ENCODE measurements at regions not wholly inside any gene's neighbourhood (a gene's known extent, or its start where the extent isn't known, plus 50 kb on each side); places are given as distances from the start of the nearest gene placed in this dataset.
"Not testable (repeated sequence)": the region's sequence is repeated elsewhere in the genome, so short reads cannot be mapped to it uniquely, and the experiment has no call there.

- no peak overlapping the region for H3K27ac ChIP-seq (ENCODE audit: low read depth in 2 of 2, low read length in 2 of 2)
- H3K9me3 ChIP-seq (ENCODE audit: control insufficient read depth in 2 of 3, insufficient read depth in 1 of 3, low read length in 3 of 3): no peaks in the 10 kb centered on the region
- H3K9ac ChIP-seq (ENCODE audit: low read length in 3 of 3): no peak overlapping the region
- no peaks in the 10 kb centered on the region for H3K27me3 ChIP-seq (ENCODE audit: control insufficient read depth, insufficient read depth, low read length)
- intact Hi-C loops (cut with DNase I): no loop called here
- no peaks in the 10 kb centered on the region for H3K36me3 ChIP-seq (ENCODE audit: control insufficient read depth in 2 of 3, insufficient read depth in 3 of 3, low read length in 3 of 3)
- H3K4me3 ChIP-seq (ENCODE audit: low read length in 3 of 3): no peak overlapping the region
- peak; percentile 89 for TF ChIP-seq CTCF (IDR thresholded peaks at IDR 0.05; ENCODE audit: borderline replicate concordance, extremely low read depth, insufficient read depth)
- FAIRE-seq (no peak), DNase-seq (peak in 4 of 5 donors; percentile 58 to 67 (median 62))
- H3K4me1 ChIP-seq (ENCODE audit: control insufficient read depth in 2 of 3, insufficient read depth in 2 of 3, low read depth in 1 of 3, low read length in 3 of 3): no peaks in the 10 kb centered on the region
Measured at GRCh38 chr10:57657164-57657765, 610.4 kb downstream of the IPMK start.

- H3K27ac ChIP-seq (ENCODE audit: low read depth in 2 of 2, low read length in 2 of 2): no peak overlapping the region
- no peaks in the 10 kb centered on the region for H3K4me1 ChIP-seq (ENCODE audit: control insufficient read depth in 2 of 3, insufficient read depth in 2 of 3, low read depth in 1 of 3, low read length in 3 of 3)
- no peaks in the 10 kb centered on the region for H3K36me3 ChIP-seq (ENCODE audit: control insufficient read depth in 2 of 3, insufficient read depth in 3 of 3, low read length in 3 of 3)
- no peaks in the 10 kb centered on the region for H3K9me3 ChIP-seq (ENCODE audit: control insufficient read depth in 2 of 3, insufficient read depth in 1 of 3, low read length in 3 of 3)
- H3K9ac ChIP-seq (ENCODE audit: low read length in 3 of 3): no peak overlapping the region
- H3K27me3 ChIP-seq (ENCODE audit: control insufficient read depth, insufficient read depth, low read length): no peaks in the 10 kb centered on the region
- intact Hi-C loops (cut with DNase I): no loop called here
- DNase-seq: no peak
- no peak for TF ChIP-seq CTCF (IDR thresholded peaks at IDR 0.05; ENCODE audit: borderline replicate concordance, extremely low read depth, insufficient read depth)
- H3K4me3 ChIP-seq (ENCODE audit: low read length in 3 of 3): no peak overlapping the region
- no peak for FAIRE-seq
Measured at GRCh38 chr10:57654856-57655255, 612.8 kb downstream of the IPMK start.

GRCh38 chr10:57645108-57645507, 622.6 kb downstream of the IPMK start:
- DNase-seq; H3K27me3 ChIP-seq (ENCODE audit: control insufficient read depth, insufficient read depth, low read length); H3K4me3 ChIP-seq (ENCODE audit: low read length in 3 of 3); H3K9ac ChIP-seq (ENCODE audit: low read length in 3 of 3); H3K27ac ChIP-seq (ENCODE audit: low read depth in 2 of 2, low read length in 2 of 2); FAIRE-seq; intact Hi-C loops (cut with DNase I); H3K9me3 ChIP-seq (ENCODE audit: control insufficient read depth in 2 of 3, insufficient read depth in 1 of 3, low read length in 3 of 3); H3K36me3 ChIP-seq (ENCODE audit: control insufficient read depth in 2 of 3, insufficient read depth in 3 of 3, low read length in 3 of 3); H3K4me1 ChIP-seq (ENCODE audit: control insufficient read depth in 2 of 3, insufficient read depth in 2 of 3, low read depth in 1 of 3, low read length in 3 of 3): not testable (repeated sequence)

- no peaks in the 10 kb centered on the region for H3K36me3 ChIP-seq (ENCODE audit: control insufficient read depth in 2 of 3, insufficient read depth in 3 of 3, low read length in 3 of 3)
- no peaks in the 10 kb centered on the region for H3K4me1 ChIP-seq (ENCODE audit: control insufficient read depth in 2 of 3, insufficient read depth in 2 of 3, low read depth in 1 of 3, low read length in 3 of 3)
- DNase-seq (no peak), FAIRE-seq (no peak)
- no peak for TF ChIP-seq CTCF (IDR thresholded peaks at IDR 0.05; ENCODE audit: borderline replicate concordance, extremely low read depth, insufficient read depth)
- no peak overlapping the region for H3K9ac ChIP-seq (ENCODE audit: low read length in 3 of 3)
- no peak overlapping the region for H3K4me3 ChIP-seq (ENCODE audit: low read length in 3 of 3)
- H3K27me3 ChIP-seq (ENCODE audit: control insufficient read depth, insufficient read depth, low read length): no peaks in the 10 kb centered on the region
- no peak overlapping the region for H3K27ac ChIP-seq (ENCODE audit: low read depth in 2 of 2, low read length in 2 of 2)
- no peaks in the 10 kb centered on the region for H3K9me3 ChIP-seq (ENCODE audit: control insufficient read depth in 2 of 3, insufficient read depth in 1 of 3, low read length in 3 of 3)
- intact Hi-C loops (cut with DNase I): no loop called here
Measured at GRCh38 chr10:57638411-57638810, 629.3 kb downstream of the IPMK start.

Data from kidney (tissue), 13 donors.